ENCODE measurements at regions not wholly inside any gene's neighbourhood (a gene's known extent, or its start where the extent isn't known, plus 50 kb on each side); places are given as distances from the start of the nearest gene placed in this dataset.
"Not testable (repeated sequence)": the region's sequence is repeated elsewhere in the genome, so short reads cannot be mapped to it uniquely, and the experiment has no call there.

DNA sequence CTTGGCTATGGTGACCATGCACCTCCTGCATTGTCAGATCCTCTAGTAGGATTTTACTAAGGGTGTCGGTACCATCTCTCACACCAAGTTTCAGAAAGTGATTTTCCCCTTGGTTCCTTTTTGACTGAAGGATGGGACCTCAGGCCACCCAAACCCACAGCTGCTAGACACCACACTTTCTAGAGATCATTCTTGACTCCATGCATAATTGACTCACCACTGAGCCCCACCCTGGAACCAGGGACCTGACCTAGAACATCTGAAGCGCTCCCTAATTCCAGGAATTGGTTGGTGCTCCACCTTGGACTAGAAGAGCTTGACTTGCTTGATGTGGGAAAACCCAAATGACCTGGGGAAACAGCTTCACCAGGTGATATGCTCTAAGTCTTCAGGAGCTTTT is 206.8 kb upstream of the EGLN3 start:
- Histone ChIP-seq H4K20me1 (ENCODE audit: insufficient read depth) (no peaks in the 10 kb centered on the region), H3K4me3 (ENCODE audit: low read length) (no peak overlapping the region), H3K9ac (ENCODE audit: low read length) (no peak overlapping the region), H3K36me3 (ENCODE audit: insufficient read depth, low read length) (no peaks in the 10 kb centered on the region), H3F3A (ENCODE audit: insufficient read depth, low read length, poor library complexity, severe bottlenecking) (no peaks in the 10 kb centered on the region), H3K9me2 (ENCODE audit: insufficient read depth, low read length) (no peaks in the 10 kb centered on the region), H3K27ac (ENCODE audit: low read length) (no peak overlapping the region), H3K4me2 (ENCODE audit: low read length) (no peak overlapping the region), H3K79me2 (replicated peaks; ENCODE audit: insufficient read depth, low read length) (no peaks in the 10 kb centered on the region), H2AFZ (ENCODE audit: low read depth, low read length) (no peak overlapping the region), H3K27me3 (ENCODE audit: insufficient read depth, low read depth, low read length) (no peaks in the 10 kb centered on the region), H3K9me3 (ENCODE audit: low read length) (no peaks in the 10 kb centered on the region)
- TF ChIP-seq CTCF (IDR thresholded peaks at IDR 0.05; ENCODE audit: poor library complexity, severe bottlenecking): no peak
- no peak for TF ChIP-seq EZH2 (IDR thresholded peaks at IDR 0.05; ENCODE audit: borderline replicate concordance, insufficient read depth, low read length, poor library complexity, severe bottlenecking)
- no peak for TF ChIP-seq MXI1 (conservative IDR thresholded peaks at IDR 0.05; ENCODE audit: poor library complexity, severe bottlenecking)
- no peak for TF ChIP-seq RAD21 (conservative IDR thresholded peaks at IDR 0.05)
- TF ChIP-seq REST (IDR thresholded peaks at IDR 0.05; ENCODE audit: borderline replicate concordance): no peak
- TF ChIP-seq POLR2AphosphoS5 (IDR thresholded peaks at IDR 0.05): no peak
- no peak for TF ChIP-seq TAF1 (IDR thresholded peaks at IDR 0.05; ENCODE audit: low read depth)
- no peak for TF ChIP-seq SMC3 (conservative IDR thresholded peaks at IDR 0.05; ENCODE audit: poor library complexity)
- no peak for TF ChIP-seq EP300 (conservative IDR thresholded peaks at IDR 0.05; ENCODE audit: poor library complexity, severe bottlenecking)

GRCh38 chr14:34147461-34147860 is 196.6 kb upstream of the EGLN3 start:
- Histone ChIP-seq H3K36me3 (ENCODE audit: insufficient read depth, low read length) (no peaks in the 10 kb centered on the region), H3K4me3 (ENCODE audit: low read length) (no peak overlapping the region), H2AFZ (ENCODE audit: low read depth, low read length) (no peak overlapping the region), H4K20me1 (ENCODE audit: insufficient read depth) (no peaks in the 10 kb centered on the region), H3K9me3 (ENCODE audit: low read length) (no peaks in the 10 kb centered on the region), H3K79me2 (replicated peaks; ENCODE audit: insufficient read depth, low read length) (no peaks in the 10 kb centered on the region), H3K9ac (ENCODE audit: low read length) (no peak overlapping the region), H3F3A (ENCODE audit: insufficient read depth, low read length, poor library complexity, severe bottlenecking) (no peaks in the 10 kb centered on the region), H3K27ac (ENCODE audit: low read length) (no peak overlapping the region), H3K9me2 (ENCODE audit: insufficient read depth, low read length) (no peaks in the 10 kb centered on the region), H3K4me2 (ENCODE audit: low read length) (no peak overlapping the region), H3K27me3 (ENCODE audit: insufficient read depth, low read depth, low read length) (no peaks in the 10 kb centered on the region)
- TF ChIP-seq MXI1 (conservative IDR thresholded peaks at IDR 0.05; ENCODE audit: poor library complexity, severe bottlenecking) (no peak), TAF1 (IDR thresholded peaks at IDR 0.05; ENCODE audit: low read depth) (no peak)

GRCh38 chr14:34140127-34140526 is 189.3 kb upstream of the EGLN3 start:
- H3K36me3 ChIP-seq (ENCODE audit: insufficient read depth, low read length); H3K9me2 ChIP-seq (ENCODE audit: insufficient read depth, low read length); H3K79me2 ChIP-seq (replicated peaks; ENCODE audit: insufficient read depth, low read length); H3K27me3 ChIP-seq (ENCODE audit: insufficient read depth, low read depth, low read length); H3F3A ChIP-seq (ENCODE audit: insufficient read depth, low read length, poor library complexity, severe bottlenecking); H3K4me3 ChIP-seq (ENCODE audit: low read length); H3K4me2 ChIP-seq (ENCODE audit: low read length); H3K27ac ChIP-seq (ENCODE audit: low read length); H3K9me3 ChIP-seq (ENCODE audit: low read length); H2AFZ ChIP-seq (ENCODE audit: low read depth, low read length); H4K20me1 ChIP-seq (ENCODE audit: insufficient read depth); H3K9ac ChIP-seq (ENCODE audit: low read length): not testable (repeated sequence)

DNA sequence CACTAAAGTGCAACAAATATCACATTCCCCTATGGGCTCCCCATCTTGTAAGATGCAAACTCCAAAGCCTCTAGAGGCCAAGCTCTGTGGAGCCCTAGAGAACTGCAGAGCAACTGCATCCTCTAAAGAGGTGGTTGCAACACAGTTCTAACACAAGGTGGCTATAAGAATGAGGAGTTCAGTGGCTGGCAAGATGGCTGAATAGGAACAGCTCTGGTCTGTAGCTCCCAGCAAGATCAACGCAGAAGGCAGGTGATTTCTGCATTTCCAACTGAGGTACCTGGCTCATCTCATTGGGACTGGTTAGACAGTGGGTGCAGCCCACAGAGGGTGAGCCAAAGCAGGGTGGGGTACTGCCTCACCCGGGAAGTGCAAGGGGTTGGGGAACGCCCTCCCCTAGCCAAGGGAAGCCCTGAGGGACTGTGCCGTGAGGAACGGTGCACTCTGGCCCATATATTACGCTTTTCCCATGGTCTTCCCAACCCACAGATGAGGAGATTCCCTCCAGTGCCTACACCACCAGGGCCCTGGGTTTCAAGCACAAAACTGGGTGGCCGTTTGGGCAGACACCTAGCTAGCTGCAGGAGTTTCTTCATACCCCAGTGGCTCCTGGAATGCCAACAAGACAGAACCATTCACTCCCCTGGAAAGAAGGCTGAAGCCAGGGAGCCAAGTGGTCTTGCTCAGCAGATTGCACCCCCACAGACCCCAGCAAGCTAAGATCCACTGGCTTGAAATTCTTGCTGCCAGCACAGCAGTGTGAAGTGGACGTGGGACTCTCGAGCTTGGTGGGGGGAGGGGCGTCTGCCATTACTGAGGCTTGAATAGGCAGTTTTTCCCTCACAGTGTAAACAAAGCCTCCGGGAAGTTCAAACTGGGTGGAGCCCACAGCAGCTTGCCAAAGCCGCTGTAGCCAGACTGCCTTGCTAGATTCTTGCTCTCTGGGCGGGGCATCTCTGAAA is 188.6 kb upstream of the EGLN3 start:
- not testable (repeated sequence) for H3K79me2 ChIP-seq (replicated peaks; ENCODE audit: insufficient read depth, low read length); H3K4me2 ChIP-seq (ENCODE audit: low read length); H3K9me3 ChIP-seq (ENCODE audit: low read length); H2AFZ ChIP-seq (ENCODE audit: low read depth, low read length); H3K27ac ChIP-seq (ENCODE audit: low read length); H3K36me3 ChIP-seq (ENCODE audit: insufficient read depth, low read length); H3K9ac ChIP-seq (ENCODE audit: low read length); H3K27me3 ChIP-seq (ENCODE audit: insufficient read depth, low read depth, low read length); H3F3A ChIP-seq (ENCODE audit: insufficient read depth, low read length, poor library complexity, severe bottlenecking); H3K9me2 ChIP-seq (ENCODE audit: insufficient read depth, low read length); H3K4me3 ChIP-seq (ENCODE audit: low read length); H4K20me1 ChIP-seq (ENCODE audit: insufficient read depth)
